Smooth muscle cell of the brain vasculature (primary cell): ENCODE measurements at regions not wholly inside any gene's neighbourhood (a gene's known extent, or its start where the extent isn't known, plus 50 kb on each side); places are given as distances from the start of the nearest gene placed in this dataset.

Experiments
- DNase-seq: peaks from one replicate; pipeline ENCODE4 v3.0.0-alpha.2; 2012; ENCODE audit warnings: low read depth, low spot score

GRCh38 chr2:181114021-181114420, 133.6 kb downstream of the UBE2E3 start:
- DNase-seq: no peak

GRCh38 chr2:181116261-181116660, 135.9 kb downstream of the UBE2E3 start:
- DNase-seq: no peak

GRCh38 chr2:181117206-181117925, 137.0 kb downstream of the UBE2E3 start:
- no peak for DNase-seq

GRCh38 chr2:181120625-181121024, 140.2 kb downstream of the UBE2E3 start:
- DNase-seq: no peak

- no peak for DNase-seq
Measured at GRCh38 chr2:181121996-181122395, 141.6 kb downstream of the UBE2E3 start.

- DNase-seq: no peak
Measured at GRCh38 chr2:181122601-181123000, 142.2 kb downstream of the UBE2E3 start.

GRCh38 chr2:181123798-181124231, 143.4 kb downstream of the UBE2E3 start:
- DNase-seq: no peak

GRCh38 chr2:181124497-181124896, 144.1 kb downstream of the UBE2E3 start:
- no peak for DNase-seq

- no peak for DNase-seq
Measured at GRCh38 chr2:181125359-181125758, 145.0 kb downstream of the UBE2E3 start.

- no peak for DNase-seq
Measured at GRCh38 chr2:181126311-181126868, 146.0 kb downstream of the UBE2E3 start.

GRCh38 chr2:181128199-181128598, 147.8 kb downstream of the UBE2E3 start:
- DNase-seq: no peak

GRCh38 chr2:181129364-181130056, 149.1 kb downstream of the UBE2E3 start:
- DNase-seq: no peak

- no peak for DNase-seq
Measured at GRCh38 chr2:181130686-181131085, 150.3 kb downstream of the UBE2E3 start.

GRCh38 chr2:181131584-181131983, 151.2 kb downstream of the UBE2E3 start:
- DNase-seq: no peak

- no peak for DNase-seq
Measured at GRCh38 chr2:181138816-181139215, 158.4 kb downstream of the UBE2E3 start.

GRCh38 chr2:181139831-181140230, 159.4 kb downstream of the UBE2E3 start:
- DNase-seq: no peak

- DNase-seq: no peak
Measured at GRCh38 chr2:181140414-181140813, 160.0 kb downstream of the UBE2E3 start.

- no peak for DNase-seq
Measured at GRCh38 chr2:181140928-181141327, 160.5 kb downstream of the UBE2E3 start.

- no peak for DNase-seq
Measured at GRCh38 chr2:181141676-181142075, 161.3 kb downstream of the UBE2E3 start.

GRCh38 chr2:181142514-181142913, 162.1 kb downstream of the UBE2E3 start:
- DNase-seq: no peak

- no peak for DNase-seq
Measured at GRCh38 chr2:181143790-181144300, 163.4 kb downstream of the UBE2E3 start.

GRCh38 chr2:181145645-181146044, 165.2 kb downstream of the UBE2E3 start:
- no peak for DNase-seq

- no peak for DNase-seq
Measured at GRCh38 chr2:181146171-181146570, 165.8 kb downstream of the UBE2E3 start.
